ENCODE measurements at regions not wholly inside any gene's neighbourhood (a gene's known extent, or its start where the extent isn't known, plus 50 kb on each side); places are given as distances from the start of the nearest gene placed in this dataset.

DNA sequence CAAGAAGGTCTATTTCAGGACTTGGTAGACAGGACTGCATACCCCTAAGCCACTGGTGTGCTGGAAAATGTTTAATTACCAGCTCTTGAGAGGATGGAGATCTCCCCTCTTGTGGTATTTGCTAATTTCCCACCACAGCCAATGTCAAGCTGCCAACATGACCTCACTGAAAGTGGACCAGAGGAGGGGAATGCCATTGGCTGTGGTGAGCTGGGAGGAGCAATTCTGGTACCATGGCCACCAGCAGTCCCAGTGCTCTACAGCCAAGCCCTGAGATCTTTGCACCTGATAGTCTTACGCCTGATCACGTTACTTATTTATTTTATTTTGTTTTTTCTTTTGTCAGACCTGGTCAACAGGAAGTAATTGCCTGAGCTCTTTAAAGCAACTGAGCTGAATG is 82.5 kb upstream of the BCL6 start:
- no peaks in the 10 kb centered on the region for H3K36me3 ChIP-seq
- TF ChIP-seq, protein P1, sequence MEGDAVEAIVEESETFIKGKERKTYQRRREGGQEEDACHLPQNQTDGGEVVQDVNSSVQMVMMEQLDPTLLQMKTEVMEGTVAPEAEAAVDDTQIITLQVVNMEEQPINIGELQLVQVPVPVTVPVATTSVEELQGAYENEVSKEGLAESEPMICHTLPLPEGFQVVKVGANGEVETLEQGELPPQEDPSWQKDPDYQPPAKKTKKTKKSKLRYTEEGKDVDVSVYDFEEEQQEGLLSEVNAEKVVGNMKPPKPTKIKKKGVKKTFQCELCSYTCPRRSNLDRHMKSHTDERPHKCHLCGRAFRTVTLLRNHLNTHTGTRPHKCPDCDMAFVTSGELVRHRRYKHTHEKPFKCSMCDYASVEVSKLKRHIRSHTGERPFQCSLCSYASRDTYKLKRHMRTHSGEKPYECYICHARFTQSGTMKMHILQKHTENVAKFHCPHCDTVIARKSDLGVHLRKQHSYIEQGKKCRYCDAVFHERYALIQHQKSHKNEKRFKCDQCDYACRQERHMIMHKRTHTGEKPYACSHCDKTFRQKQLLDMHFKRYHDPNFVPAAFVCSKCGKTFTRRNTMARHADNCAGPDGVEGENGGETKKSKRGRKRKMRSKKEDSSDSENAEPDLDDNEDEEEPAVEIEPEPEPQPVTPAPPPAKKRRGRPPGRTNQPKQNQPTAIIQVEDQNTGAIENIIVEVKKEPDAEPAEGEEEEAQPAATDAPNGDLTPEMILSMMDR (IDR thresholded peaks at IDR 0.05), result no peak

DNA sequence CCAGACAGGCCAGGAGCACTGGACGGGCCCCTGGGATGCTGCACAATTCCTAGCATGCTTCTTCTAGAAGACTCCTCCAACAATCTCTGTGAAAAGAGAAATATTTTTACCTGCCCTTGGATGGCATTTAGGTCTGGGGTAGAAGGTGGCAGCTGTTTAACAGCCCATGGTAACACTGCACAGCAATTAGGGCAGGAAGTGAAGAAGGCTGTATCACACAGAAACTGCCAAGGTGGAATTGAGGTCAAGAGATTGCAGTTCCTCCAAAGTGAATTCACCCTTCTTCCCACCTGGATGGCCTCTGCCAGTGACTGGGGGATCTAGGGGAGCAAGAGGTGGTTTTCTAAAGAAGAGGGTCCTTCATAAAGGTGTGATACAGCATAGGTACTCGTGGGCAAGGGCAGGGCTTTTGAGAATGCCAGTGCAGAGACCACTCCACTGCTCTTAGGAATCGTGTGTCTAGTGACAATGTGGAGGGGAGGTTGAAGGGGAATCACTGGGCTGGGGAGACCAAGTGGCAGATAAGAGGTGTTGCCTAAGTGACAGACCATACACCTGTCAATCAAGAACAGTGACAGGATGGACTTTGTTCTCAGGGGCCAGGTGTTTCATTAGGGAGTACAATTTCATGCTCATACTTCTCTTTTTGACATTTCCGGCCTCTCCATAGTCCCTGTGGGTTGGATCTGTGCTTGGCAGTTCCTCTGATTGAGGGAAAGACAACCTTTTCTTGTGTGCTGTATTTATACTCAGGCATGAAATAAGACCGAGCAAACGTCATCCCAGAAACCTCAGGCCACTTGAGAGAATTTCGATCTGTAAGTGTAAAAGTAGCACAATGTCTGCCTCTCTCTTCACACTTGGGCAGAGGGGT is 83.5 kb upstream of the BCL6 start:
- H3K4me3 ChIP-seq, result no peak overlapping the region
- TF ChIP-seq, protein P1 (IDR thresholded peaks at IDR 0.05), result no peak
- H3K27me3 ChIP-seq, result no peaks in the 10 kb centered on the region
- no peak overlapping the region for H3K27ac ChIP-seq
- no peaks in the 10 kb centered on the region for H3K9me3 ChIP-seq
- DNase-seq (ENCODE audit: low spot score), result no peak
- H3K36me3 ChIP-seq, result no peaks in the 10 kb centered on the region
- no peaks in the 10 kb centered on the region for H3K4me1 ChIP-seq

More for the DNA sequence above, 82.5 kb upstream of the BCL6 start:
- Histone ChIP-seq H3K9me3 (no peaks in the 10 kb centered on the region), H3K27ac (no peak overlapping the region), H3K4me1 (no peaks in the 10 kb centered on the region), H3K27me3 (no peaks in the 10 kb centered on the region), H3K4me3 (no peak overlapping the region)
- no peak for DNase-seq (ENCODE audit: low spot score)

GRCh38 chr3:187830181-187830580 is 84.9 kb upstream of the BCL6 start:
- H3K36me3 ChIP-seq, result no peaks in the 10 kb centered on the region
- H3K4me1 ChIP-seq, result no peaks in the 10 kb centered on the region
- TF ChIP-seq, protein P1 (IDR thresholded peaks at IDR 0.05), result no peak
- peaks cover 0 to 4% of the 10 kb centered on the region in 2 donors for H3K9me3 ChIP-seq
- H3K27ac ChIP-seq, result no peak overlapping the region
- H3K4me3 ChIP-seq, result no peak overlapping the region
- DNase-seq (ENCODE audit: low spot score), result no peak
- no peaks in the 10 kb centered on the region for H3K27me3 ChIP-seq

DNA sequence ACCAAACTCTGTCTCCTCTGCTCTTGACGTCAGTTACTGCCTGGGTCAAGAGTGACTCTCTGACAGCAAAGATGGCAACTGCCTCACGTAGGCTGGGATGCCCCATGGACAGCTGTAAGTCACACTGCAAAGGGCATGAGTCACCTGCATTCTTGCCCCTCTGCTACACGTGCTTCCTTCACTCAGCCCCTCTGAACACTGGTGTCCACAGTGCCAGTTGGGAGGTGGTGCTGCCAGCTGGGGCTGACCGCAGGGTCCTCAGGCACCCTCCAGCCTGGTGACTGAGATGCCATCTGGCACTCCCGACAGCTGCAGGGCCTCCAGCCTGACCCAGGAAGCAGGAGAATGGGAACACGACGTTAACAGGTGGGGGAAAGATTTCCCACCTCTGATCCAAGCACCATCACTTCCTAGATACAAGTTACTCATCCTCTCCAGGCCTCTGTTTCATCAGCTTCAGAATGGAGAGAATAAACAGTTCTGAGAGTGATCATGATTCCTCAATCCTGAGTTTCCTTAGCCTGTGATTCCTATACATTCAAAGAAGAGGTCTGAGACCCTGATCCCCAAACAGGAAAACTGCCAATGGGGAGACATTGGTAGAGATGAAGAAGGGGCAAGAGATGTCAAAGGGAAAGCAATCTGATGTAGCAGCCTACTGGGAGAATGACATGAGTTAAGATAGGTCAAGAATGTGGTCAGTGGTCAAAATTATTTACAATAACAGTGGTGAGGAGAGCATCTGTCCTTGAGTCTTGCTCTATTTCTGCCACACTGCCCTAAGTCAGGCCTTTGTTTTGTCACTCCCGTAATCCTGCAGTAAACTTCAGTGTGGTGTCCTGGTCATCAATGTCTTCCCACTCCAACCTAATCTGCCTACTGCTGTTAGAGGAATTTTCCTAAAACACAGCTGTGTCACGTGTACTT is 86.1 kb upstream of the BCL6 start:
- TF ChIP-seq, protein P1 (IDR thresholded peaks at IDR 0.05), result no peak
- H3K4me3 ChIP-seq, result no peak overlapping the region
- no peak for DNase-seq (ENCODE audit: low spot score)
- H3K27ac ChIP-seq, result no peak overlapping the region
- no peaks in the 10 kb centered on the region for H3K27me3 ChIP-seq
- H3K36me3 ChIP-seq, result no peaks in the 10 kb centered on the region
- H3K9me3 ChIP-seq, result peaks cover 0 to 5% of the 10 kb centered on the region in 2 donors
- no peaks in the 10 kb centered on the region for H3K4me1 ChIP-seq

DNA sequence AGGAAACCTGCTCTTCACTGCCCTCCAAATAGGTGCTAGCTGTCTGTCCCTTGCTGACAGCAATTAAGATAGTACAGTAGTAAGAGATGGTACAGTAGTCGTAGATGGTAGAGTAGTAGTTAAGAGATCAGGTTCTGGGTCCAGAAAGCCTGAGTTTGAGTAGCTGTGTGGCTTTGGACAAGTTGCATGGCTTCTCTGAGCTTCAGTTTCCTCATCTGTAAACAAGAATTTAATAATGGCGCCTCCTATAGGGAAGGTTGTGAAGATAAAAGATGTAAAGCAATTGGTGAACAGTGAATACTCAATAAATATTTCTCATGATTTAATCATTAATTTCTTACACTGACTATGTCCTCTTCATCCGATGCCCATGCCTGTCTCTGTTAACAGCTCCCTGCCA is 86.9 kb upstream of the BCL6 start:
- TF ChIP-seq, protein P1 (IDR thresholded peaks at IDR 0.05), result no peak
- Histone ChIP-seq H3K9me3 (peaks cover 0 to 5% of the 10 kb centered on the region in 2 donors), H3K4me3 (no peak overlapping the region), H3K27ac (no peak overlapping the region), H3K36me3 (no peaks in the 10 kb centered on the region), H3K27me3 (no peaks in the 10 kb centered on the region), H3K4me1 (no peaks in the 10 kb centered on the region)
- no peak for DNase-seq (ENCODE audit: low spot score)
